ENCODE measurements at regions not wholly inside any gene's neighbourhood (a gene's known extent, or its start where the extent isn't known, plus 50 kb on each side); places are given as distances from the start of the nearest gene placed in this dataset.

GRCh38 chr10:130440971-130441370, 304.8 kb downstream of the GLRX3 start:
- ATAC-seq (no peak), DNase-seq (no peak)
- no peaks in the 10 kb centered on the region for H3K27me3 Mint-ChIP-seq (ENCODE audit: low read depth)
- H3K4me3 Mint-ChIP-seq, result no peak overlapping the region
- H3K9me3 Mint-ChIP-seq, result peaks cover 5% of the 10 kb centered on the region
- no peaks in the 10 kb centered on the region for H3K36me3 Mint-ChIP-seq (ENCODE audit: insufficient read depth)
- no peaks in the 10 kb centered on the region for H3K4me1 Mint-ChIP-seq (ENCODE audit: low read depth)

DNA sequence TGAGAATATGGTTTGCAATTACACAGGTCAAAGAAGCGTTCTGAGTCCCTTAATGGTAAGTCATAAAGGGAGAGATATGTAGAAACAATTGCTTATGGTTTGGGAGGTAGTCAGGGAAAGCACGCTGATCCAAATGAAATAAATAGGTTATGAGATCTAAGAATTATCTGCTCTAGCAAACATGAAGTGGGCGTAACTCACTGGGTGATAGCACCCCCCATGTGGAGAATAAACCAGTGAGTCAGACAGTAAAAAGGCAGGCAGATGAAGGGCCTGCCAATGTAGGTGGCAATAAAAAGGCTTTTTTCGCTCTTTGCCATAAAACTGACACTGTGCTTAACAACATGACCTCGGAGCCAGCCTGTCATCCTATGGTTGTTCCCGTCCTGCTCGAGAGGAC, 306.9 kb downstream of the GLRX3 start:
- Mint-ChIP-seq H3K36me3 (ENCODE audit: insufficient read depth) (no peaks in the 10 kb centered on the region), H3K27me3 (ENCODE audit: low read depth) (peaks cover 2% of the 10 kb centered on the region), H3K4me3 (no peak overlapping the region), H3K9me3 (no peaks in the 10 kb centered on the region), H3K4me1 (ENCODE audit: low read depth) (no peaks in the 10 kb centered on the region)
- DNase-seq (no peak), ATAC-seq (no peak)

GRCh38 chr10:130453036-130453720, 317.0 kb downstream of the GLRX3 start:
- DNase-seq (no peak), ATAC-seq (no peak)
- peaks cover 6% of the 10 kb centered on the region for H3K27me3 Mint-ChIP-seq (ENCODE audit: low read depth)
- H3K36me3 Mint-ChIP-seq (ENCODE audit: insufficient read depth), result no peaks in the 10 kb centered on the region
- no peak overlapping the region for H3K4me3 Mint-ChIP-seq
- H3K4me1 Mint-ChIP-seq (ENCODE audit: low read depth), result no peaks in the 10 kb centered on the region
- H3K9me3 Mint-ChIP-seq, result no peaks in the 10 kb centered on the region

DNA sequence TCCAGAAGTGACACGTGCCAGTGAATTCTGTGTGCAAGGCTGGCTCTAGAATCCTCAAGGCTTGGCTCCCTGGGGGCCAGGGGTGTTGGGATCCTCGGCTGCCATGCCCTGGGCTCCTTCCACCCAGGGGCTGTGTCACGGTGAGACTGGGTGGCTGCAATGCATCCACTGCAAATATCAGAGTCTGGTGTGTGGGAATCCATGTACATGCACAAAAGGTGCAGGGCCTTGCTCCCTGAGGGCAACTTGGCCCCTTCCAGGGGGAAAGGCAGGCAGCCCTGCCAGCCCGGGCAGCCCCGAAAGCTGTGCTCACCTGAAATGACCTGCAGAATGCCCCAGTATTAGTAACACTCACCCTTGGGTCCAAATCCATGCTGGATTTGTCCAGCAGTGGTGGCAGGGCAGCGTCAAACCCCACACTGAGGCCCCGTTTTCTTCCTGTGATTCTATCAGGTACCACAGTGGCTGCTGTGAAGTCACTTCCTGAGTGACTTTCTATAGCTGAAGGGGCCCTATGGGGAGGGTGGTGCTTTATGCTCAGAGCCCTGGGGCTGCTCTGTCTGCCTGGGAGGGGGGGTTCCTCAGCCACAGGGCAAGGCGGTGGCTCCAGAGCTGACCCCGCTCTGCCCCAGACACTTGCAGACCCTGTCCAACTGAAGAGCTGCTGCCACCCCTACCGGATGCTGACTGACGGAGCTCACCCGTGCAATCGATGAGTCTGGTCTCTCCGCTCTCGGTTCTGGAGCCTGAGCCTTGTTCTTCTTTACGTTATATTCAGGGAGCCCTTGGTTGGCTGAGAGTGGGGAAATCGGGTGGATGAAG, 317.7 kb downstream of the GLRX3 start:
- H3K4me1 Mint-ChIP-seq (ENCODE audit: low read depth), result no peaks in the 10 kb centered on the region
- H3K36me3 Mint-ChIP-seq (ENCODE audit: insufficient read depth), result no peaks in the 10 kb centered on the region
- DNase-seq, result no peak
- no peak for ATAC-seq
- no peaks in the 10 kb centered on the region for H3K9me3 Mint-ChIP-seq
- H3K4me3 Mint-ChIP-seq, result no peak overlapping the region
- H3K27me3 Mint-ChIP-seq (ENCODE audit: low read depth), result peaks cover 6% of the 10 kb centered on the region

DNA sequence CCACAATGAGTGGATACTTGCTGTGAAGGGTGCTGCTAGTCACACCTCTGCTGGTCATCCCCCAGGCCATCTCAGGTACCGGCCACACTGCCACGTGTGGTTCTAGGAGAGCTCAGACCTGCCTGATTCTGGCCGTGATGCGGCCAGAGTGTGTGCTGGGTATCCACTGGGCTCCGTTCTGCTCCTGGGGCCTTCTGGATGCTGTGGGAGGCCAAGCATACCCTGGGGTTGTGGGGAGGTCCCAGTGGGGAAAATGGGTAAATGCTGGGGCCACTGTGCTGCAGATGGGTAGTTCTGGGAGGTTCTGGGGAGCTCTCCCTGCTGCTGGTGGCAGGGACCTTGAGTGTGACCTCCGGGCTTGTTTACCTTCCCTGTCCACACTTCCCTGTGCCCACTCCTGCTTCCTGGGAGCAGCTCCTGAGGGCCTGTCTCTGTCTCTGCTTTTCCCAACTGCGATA, 318.4 kb downstream of the GLRX3 start:
- Mint-ChIP-seq H3K36me3 (ENCODE audit: insufficient read depth) (no peaks in the 10 kb centered on the region), H3K9me3 (no peaks in the 10 kb centered on the region), H3K4me3 (no peak overlapping the region), H3K4me1 (ENCODE audit: low read depth) (no peaks in the 10 kb centered on the region), H3K27me3 (ENCODE audit: low read depth) (peaks cover 6% of the 10 kb centered on the region)
- ATAC-seq, result no peak
- DNase-seq, result no peak

- DNase-seq, result no peak
- no peak for ATAC-seq
- Mint-ChIP-seq H3K4me1 (ENCODE audit: low read depth) (no peaks in the 10 kb centered on the region), H3K9me3 (no peaks in the 10 kb centered on the region), H3K27me3 (ENCODE audit: low read depth) (peaks cover 6% of the 10 kb centered on the region), H3K4me3 (no peak overlapping the region), H3K36me3 (ENCODE audit: insufficient read depth) (no peaks in the 10 kb centered on the region)
Observed at GRCh38 chr10:130455111-130455695, 319.0 kb downstream of the GLRX3 start.

DNA sequence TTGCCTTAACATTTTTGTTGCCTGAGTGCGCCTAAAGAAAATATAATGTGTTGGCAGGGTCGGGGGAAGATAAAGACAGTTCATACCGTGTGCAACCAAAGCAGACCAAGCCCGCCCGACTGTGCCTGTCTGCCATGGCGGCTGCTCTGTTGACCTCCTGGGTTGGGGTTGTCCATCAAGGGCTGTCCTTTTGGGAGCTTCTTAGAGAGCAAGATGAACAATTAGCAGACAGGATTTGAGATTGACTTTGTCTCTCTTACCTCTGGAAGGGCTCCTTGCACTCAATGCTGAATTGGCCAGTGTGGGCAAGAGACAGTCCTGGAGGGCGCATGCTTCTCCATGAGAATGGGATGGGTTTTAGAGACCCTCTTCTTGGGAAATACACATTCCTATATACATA, 319.6 kb downstream of the GLRX3 start:
- Mint-ChIP-seq H3K4me1 (ENCODE audit: low read depth) (no peaks in the 10 kb centered on the region), H3K9me3 (no peaks in the 10 kb centered on the region), H3K4me3 (no peak overlapping the region), H3K27me3 (ENCODE audit: low read depth) (peaks cover 6% of the 10 kb centered on the region), H3K36me3 (ENCODE audit: insufficient read depth) (no peaks in the 10 kb centered on the region)
- no peak for ATAC-seq
- no peak for DNase-seq

- H3K27me3 Mint-ChIP-seq (ENCODE audit: low read depth), result peaks cover 6% of the 10 kb centered on the region
- no peaks in the 10 kb centered on the region for H3K4me1 Mint-ChIP-seq (ENCODE audit: low read depth)
- no peaks in the 10 kb centered on the region for H3K9me3 Mint-ChIP-seq
- no peak overlapping the region for H3K4me3 Mint-ChIP-seq
- ATAC-seq (no peak), DNase-seq (no peak)
- H3K36me3 Mint-ChIP-seq (ENCODE audit: insufficient read depth), result no peaks in the 10 kb centered on the region
Observed at GRCh38 chr10:130456616-130457015, 320.4 kb downstream of the GLRX3 start.

GRCh38 chr10:130458509-130458908, 322.3 kb downstream of the GLRX3 start:
- DNase-seq (no peak), ATAC-seq (no peak)
- peaks cover under 1% of the 10 kb centered on the region for H3K27me3 Mint-ChIP-seq (ENCODE audit: low read depth)
- no peaks in the 10 kb centered on the region for H3K4me1 Mint-ChIP-seq (ENCODE audit: low read depth)
- no peaks in the 10 kb centered on the region for H3K9me3 Mint-ChIP-seq
- no peak overlapping the region for H3K4me3 Mint-ChIP-seq
- H3K36me3 Mint-ChIP-seq (ENCODE audit: insufficient read depth), result no peaks in the 10 kb centered on the region

DNA sequence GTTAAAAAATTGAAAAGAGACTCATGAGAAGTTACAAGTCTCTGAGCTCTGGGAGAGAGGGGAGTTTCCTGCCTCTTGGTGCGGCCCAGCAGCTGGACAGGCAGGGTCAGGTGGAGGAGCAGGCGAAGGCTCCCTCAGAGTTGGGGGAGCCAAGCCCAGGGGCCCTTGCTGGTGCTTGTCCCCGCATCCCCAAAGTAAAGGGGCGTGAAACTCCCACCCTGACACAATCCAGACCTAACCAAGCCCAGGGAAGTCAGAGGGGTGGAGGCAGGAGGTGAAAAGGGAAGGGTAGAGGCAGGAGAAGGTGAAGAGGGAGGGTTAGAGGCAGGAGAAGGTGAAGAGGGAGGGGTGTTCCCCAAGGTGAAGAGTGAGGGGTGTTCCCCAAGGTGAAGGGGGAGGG, 322.8 kb downstream of the GLRX3 start:
- no peaks in the 10 kb centered on the region for H3K27me3 Mint-ChIP-seq (ENCODE audit: low read depth)
- no peaks in the 10 kb centered on the region for H3K4me1 Mint-ChIP-seq (ENCODE audit: low read depth)
- DNase-seq (no peak), ATAC-seq (no peak)
- H3K9me3 Mint-ChIP-seq, result no peaks in the 10 kb centered on the region
- no peaks in the 10 kb centered on the region for H3K36me3 Mint-ChIP-seq (ENCODE audit: insufficient read depth)
- no peak overlapping the region for H3K4me3 Mint-ChIP-seq

- Mint-ChIP-seq H3K4me3 (no peak overlapping the region), H3K27me3 (ENCODE audit: low read depth) (no peaks in the 10 kb centered on the region), H3K36me3 (ENCODE audit: insufficient read depth) (no peaks in the 10 kb centered on the region), H3K9me3 (no peaks in the 10 kb centered on the region), H3K4me1 (ENCODE audit: low read depth) (no peaks in the 10 kb centered on the region)
- ATAC-seq (no peak), DNase-seq (no peak)
Observed at GRCh38 chr10:130459851-130460490, 323.8 kb downstream of the GLRX3 start.

GRCh38 chr10:130461631-130462030, 325.4 kb downstream of the GLRX3 start:
- H3K9me3 Mint-ChIP-seq, result peaks cover 4% of the 10 kb centered on the region
- DNase-seq, result no peak
- no peak for ATAC-seq
- no peak overlapping the region for H3K4me3 Mint-ChIP-seq
- no peaks in the 10 kb centered on the region for H3K36me3 Mint-ChIP-seq (ENCODE audit: insufficient read depth)
- H3K4me1 Mint-ChIP-seq (ENCODE audit: low read depth), result no peaks in the 10 kb centered on the region
- H3K27me3 Mint-ChIP-seq (ENCODE audit: low read depth), result no peaks in the 10 kb centered on the region

DNA sequence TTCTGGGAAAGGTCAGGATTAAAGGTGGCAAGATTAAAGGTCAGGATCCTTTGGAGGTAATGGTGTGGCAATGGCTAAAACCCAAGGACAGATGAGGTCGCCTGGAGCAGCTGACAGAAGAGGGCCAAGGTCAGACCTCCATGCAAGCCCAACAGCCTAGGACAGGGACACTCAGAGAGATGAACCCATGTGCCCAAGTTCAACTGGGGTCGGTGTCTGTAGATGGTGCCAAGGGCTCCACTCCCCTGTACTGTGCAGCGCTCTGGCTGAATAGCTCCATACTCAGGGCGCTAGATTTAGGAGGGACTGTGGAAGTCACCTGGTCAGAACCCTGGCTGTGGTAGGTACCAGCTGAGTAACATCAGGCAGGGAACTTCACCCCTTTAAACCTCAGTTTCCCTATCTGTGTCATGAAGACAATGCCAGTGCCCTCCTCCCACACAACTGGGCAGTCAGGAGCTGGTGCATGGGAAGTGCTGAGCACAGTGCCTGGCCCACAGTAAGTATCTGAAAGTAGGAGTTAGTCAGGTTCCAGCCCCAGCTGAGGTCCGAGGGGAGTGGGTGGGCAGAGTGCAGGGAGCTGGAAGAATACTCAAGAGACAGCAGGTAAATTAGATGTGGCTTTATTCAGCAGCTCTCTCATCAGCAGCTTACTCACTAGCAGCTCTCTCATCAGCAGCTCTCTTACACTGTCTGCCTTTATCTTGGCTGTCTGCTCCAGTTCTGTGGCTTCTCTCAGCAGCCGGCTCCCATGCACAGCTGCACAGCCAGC, 327.1 kb downstream of the GLRX3 start:
- H3K4me3 Mint-ChIP-seq, result no peak overlapping the region
- no peak for ATAC-seq
- H3K9me3 Mint-ChIP-seq, result peaks cover 11% of the 10 kb centered on the region
- no peaks in the 10 kb centered on the region for H3K27me3 Mint-ChIP-seq (ENCODE audit: low read depth)
- no peaks in the 10 kb centered on the region for H3K36me3 Mint-ChIP-seq (ENCODE audit: insufficient read depth)
- no peak for DNase-seq
- H3K4me1 Mint-ChIP-seq (ENCODE audit: low read depth), result no peaks in the 10 kb centered on the region

DNA sequence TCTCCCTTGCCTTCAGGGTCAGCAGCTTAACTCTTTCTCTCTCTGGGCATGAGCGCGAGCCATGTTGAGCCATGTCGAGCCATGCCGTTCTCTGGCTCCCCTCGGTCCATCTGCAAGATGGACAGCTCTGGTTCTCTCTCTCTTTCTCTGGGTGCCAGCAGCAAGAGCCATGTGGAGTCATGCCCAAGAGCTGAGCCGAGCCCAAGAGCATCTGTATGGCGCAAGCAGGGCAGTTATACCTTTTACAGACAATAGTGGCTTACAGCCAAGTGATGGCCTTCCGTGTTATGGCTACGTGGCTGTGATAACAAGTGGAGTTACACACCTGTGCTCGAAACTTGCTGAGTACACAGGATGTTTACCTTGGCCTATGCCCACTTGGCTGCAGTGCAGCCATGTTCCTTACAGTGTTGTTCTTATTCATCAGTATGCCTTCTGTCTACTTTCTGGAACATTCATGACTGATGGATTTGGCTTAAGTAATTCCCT, 327.7 kb downstream of the GLRX3 start:
- Mint-ChIP-seq H3K36me3 (ENCODE audit: insufficient read depth) (no peaks in the 10 kb centered on the region), H3K9me3 (peaks cover 15% of the 10 kb centered on the region), H3K4me3 (no peak overlapping the region), H3K4me1 (ENCODE audit: low read depth) (no peaks in the 10 kb centered on the region), H3K27me3 (ENCODE audit: low read depth) (no peaks in the 10 kb centered on the region)
- no peak for DNase-seq
- ATAC-seq, result no peak

All from activated T-cell treated with anti-CD3 and anti-CD28 coated beads, Interleukin-2, amount 50 U/mL, for 4 hours (primary cell).